ENCODE measurements at regions not wholly inside any gene's neighbourhood (a gene's known extent, or its start where the extent isn't known, plus 50 kb on each side); places are given as distances from the start of the nearest gene placed in this dataset.
A peak's percentile ranks its signal among the peaks of the same experiment; 100 is the strongest.

DNA sequence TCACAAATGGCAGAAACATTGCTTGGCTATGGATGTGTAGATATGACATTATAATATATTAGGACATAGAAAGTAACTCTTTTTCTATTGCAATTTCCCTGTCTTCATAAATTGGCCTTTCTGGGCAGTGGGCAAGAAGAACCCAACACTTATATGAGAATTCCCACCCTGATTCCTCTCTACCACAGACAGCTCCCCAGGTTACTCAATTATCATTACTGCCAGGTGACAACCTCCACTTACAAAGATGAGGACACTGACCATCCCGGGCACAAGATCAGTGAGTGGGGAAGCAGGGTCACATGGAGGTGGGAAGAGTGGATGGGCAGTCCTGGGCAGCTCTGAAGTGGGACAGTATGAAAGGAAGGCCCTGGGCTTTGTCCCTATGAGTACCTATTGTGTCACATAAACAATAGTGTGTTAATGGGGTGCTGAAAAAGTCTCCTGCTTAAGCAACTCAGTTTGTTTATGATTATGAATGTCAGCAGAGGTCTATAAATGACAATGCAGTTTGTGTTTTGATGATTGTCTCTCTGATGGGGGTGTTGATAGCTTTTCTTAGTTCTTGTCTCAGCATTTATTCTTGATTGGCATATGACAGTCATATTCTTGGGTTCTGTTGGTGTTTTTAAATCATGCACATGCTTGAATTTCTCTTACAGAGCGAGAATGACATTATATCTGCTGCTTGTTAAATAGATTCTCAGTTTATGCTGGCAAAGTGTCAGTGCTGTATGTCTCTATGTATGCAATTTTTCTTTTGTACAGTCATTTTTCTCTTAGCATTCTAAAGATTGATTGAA lies 99.9 kb downstream of the SLIT2 start:
- intact Hi-C loops (cut with DNase I) = no loop called here
- no peak for DNase-seq

DNA sequence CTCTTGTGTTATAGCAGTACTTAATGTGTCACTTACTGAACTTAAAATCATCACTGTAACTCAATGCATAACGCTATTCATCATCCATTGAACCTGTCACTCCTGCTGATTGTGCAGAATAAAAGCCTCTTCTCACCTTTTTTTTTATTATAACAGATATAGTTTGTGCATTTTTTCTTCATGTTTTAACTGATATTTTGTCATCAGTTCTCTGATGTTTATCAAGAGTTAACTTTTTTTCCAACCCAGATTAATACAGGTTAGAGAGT lies 100.4 kb downstream of the SLIT2 start:
- DNase-seq = no peak
- intact Hi-C loops (cut with DNase I) = no loop called here

DNA sequence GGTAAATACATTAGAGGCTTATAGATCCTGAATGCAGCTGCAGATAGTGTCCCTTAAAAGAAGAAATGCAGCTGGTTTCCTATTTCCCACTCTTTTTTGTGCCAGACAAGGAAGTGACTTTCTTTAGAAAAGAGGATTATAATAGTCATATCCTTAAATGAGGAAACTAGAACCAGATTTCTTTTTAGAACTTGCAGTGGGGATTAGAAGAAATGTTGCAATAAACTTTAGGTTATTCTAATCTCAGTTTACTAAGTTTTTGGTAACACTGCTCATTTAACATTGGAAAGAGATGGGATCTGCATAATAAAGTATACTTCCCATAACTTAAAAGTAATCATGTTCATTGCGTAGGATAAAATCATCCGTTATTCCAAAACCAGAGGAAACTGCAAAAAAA lies 101.9 kb downstream of the SLIT2 start:
- no peak for DNase-seq
- intact Hi-C loops (cut with DNase I) = no loop called here

DNA sequence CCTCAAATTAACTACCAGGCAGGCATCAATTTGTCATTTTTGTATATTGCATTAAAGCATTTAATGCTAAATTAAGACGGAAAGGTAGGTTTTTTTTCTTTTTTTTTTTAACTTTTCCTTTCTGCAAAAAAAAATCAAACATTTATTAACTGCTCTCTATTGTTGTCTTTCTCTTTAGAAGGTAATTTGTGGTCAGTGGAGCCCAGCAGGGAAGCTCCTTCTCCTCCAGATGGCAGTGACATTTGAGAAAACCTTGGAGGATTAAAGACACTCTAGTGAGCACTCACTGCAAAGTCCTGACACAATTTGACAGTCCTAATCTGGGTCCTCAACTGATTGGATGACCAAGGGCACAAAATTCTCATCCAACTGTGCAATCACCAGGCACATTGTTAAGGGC lies 102.4 kb downstream of the SLIT2 start:
- no peak for DNase-seq
- intact Hi-C loops (cut with DNase I) = no loop called here

DNA sequence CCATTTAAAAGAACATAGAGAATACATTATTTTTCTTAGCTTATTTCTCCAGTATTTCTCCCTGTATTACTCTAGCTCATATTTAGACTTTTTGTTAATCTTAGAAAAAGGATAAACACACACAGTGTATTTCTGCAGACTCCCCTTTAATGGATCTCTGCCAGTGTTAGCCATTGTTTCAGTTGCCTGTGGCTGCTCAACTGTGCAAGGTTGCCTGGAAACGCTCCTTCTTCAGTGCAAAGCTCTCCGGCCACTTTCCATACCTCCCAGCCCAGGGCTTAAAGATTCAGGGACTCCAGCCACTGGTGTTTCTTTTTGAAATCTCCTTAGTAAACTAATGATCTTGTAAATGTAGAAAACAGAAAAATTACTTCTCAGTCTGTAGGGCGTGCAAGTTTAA lies 104.9 kb downstream of the SLIT2 start:
- peak in 2 of 10 donors; percentile 7 to 47 for DNase-seq
- intact Hi-C loops (cut with DNase I) = no loop called here

DNA sequence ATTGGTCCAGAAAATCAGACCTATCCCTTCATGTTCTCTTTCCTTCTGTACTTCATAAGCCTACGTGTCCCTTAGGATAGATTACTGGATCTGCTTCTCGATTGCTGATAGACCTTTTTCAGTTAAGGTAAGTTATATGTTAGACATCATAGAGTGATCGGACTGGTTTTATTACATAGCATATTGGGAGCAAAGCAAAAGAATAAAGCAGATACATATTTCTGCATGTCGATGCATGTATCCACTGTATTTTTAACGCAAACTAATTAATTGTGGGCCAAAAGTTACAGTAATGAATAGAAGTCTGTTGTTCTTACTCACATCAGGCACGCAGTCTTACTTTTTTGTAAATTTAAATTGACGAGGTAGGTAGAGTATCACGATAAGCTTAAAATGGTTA lies 106.4 kb downstream of the SLIT2 start:
- no peak for DNase-seq
- intact Hi-C loops (cut with DNase I) = no loop called here

DNA sequence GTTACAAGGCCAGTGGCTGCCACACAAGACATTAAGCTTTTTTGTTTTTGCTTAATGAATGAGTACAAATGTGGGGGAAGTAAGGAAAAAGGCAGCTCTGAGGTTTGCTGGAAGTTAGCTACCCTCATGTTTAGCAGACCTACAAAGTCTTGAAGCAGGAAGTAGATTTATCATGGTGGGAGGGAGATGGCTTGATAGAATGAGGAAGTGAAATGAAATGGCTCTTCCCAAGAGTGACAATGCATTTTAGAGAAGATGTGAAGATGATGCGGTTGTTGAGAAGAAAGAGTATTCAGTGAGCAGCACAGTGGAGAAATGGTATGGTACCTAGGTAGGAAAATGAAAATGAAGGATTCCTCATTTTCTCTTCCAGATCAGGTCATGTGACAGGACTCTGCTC lies 108.0 kb downstream of the SLIT2 start:
- intact Hi-C loops (cut with DNase I) = no loop called here
- DNase-seq = no peak

DNA sequence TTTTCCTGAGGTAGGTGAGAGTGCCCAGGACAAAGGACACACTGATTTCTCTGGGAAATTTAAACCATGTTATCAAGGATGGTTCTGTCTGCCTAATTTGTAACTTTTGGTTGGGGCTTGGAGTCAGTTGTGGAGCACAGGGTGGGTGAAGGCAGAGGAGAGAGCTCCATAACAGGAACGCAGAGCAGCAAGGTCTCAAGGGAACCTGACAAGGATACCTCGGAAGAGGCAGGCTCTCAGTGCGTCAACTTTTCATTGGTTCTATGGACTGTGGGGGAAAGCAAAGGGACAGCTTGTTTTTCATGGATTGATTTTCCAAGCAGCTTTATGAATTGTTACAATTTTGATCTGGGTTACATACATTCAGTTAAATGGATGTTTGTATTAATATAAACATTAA lies 110.4 kb downstream of the SLIT2 start:
- DNase-seq = no peak
- intact Hi-C loops (cut with DNase I) = no loop called here

DNA sequence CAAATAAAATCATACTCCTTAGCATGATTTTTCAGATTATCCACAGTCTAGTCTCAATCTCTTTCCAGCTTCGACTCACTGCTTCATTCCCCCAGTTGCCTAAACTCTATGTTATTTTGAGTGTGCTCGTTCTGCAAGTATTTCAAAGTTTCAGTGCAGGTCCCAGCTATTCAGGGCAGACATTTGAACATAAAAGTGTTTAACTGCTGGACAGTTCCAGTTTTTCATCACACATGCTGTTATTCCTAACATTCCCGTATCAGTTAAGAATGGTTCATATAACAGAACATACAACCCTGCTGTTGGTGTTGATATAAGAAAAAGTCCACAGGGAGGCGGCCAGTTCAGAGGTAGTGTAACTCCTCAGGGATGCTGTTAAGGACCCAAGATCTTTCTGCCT lies 113.3 kb downstream of the SLIT2 start:
- intact Hi-C loops (cut with DNase I) = no loop called here
- no peak for DNase-seq

DNA sequence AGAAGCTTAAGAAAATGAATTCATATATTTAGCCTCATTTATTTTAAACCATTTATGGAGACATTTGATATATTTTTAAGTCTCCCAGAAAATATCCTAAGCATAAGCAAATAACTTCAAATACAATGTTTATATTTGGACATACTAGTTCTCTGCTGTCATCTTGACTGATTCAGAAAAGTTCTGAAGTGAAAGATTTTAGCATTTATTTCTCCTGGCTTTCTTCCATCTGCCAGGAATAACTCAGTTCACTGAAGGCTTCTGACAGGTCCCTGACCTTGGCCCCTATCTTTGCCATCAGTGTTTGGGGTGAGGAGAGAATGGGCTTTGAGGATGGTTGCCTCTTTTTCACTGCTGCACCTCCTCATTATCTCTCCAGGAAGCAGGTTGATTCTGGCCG lies 115.7 kb downstream of the SLIT2 start:
- no peak for DNase-seq
- intact Hi-C loops (cut with DNase I) = no loop called here

DNA sequence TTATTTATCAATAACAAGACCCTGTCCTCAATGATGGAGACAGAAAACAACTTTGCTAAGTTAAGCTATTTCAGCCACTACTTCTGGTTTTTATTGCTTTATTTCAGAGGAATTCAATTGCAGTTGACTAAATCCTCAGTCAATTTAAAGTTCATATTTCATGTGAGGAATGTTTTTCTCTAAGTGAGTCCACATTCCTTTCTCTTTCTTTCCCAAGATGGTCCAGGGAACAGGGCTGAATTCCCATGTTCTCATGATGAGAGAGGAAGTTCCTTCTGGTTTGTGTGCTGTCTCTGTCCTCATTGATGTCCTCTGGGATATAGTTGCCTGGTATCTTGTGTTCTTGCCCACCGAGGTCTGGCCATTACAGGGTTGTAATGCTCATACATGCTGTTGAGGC lies 117.2 kb downstream of the SLIT2 start:
- intact Hi-C loops (cut with DNase I) = no loop called here
- DNase-seq = no peak

DNA sequence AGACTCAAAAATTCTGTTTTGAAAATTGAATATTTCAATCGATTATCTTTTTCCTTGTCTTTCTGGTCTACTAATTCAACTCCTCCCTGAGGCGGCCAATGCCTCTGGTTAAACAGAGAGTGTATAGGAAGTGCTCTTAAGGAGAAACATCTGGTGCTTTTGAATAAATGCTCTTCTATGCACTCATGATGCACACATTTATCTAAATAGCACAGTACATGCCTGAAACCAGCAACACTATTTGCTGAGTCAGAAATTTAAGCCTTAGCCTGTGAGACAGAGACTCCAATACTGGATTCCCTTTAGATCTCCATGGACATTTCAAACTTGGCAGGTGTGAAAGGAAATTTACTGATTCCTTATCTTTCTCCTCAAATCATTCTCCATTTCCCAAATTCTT lies 118.6 kb downstream of the SLIT2 start:
- intact Hi-C loops (cut with DNase I) = no loop called here
- DNase-seq = no peak

DNA sequence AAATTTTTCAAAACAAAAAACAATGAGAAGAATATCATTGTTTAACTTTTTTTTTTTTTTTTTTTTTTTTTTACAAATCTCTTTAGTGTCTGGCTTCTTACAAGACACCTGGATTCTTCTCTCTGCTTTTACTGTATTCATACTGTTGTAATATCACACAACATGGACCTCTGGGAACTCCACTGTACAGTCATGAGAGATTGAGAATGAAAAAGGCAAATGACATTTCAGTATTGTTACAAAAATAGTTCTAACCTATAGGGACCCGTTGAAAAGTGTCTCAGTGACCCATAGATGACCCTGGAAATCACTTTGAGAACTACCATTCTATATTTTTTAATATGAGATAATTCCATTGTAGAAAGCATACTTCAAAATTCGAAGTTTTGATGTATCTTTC lies 124.4 kb downstream of the SLIT2 start:
- intact Hi-C loops (cut with DNase I) = no loop called here
- no peak for DNase-seq

DNA sequence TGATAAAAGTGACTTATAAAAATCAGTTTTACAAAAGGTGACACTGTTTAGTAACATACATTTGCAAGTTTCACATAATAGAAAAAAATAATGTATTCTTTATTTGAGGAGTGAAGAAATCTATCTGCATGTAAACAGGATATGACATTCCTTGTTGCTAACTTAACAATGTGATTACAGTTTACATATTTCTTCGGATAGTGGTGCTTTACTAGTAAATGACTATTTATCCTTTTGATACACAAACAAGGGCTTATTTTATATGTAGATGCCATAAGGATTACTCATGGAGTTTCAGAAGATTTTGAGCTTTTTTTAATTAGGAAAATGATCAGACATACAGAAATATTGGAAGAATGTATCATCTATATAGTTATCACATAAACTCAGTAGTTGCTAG lies 126.5 kb downstream of the SLIT2 start:
- intact Hi-C loops (cut with DNase I) = no loop called here
- no peak for DNase-seq

DNA sequence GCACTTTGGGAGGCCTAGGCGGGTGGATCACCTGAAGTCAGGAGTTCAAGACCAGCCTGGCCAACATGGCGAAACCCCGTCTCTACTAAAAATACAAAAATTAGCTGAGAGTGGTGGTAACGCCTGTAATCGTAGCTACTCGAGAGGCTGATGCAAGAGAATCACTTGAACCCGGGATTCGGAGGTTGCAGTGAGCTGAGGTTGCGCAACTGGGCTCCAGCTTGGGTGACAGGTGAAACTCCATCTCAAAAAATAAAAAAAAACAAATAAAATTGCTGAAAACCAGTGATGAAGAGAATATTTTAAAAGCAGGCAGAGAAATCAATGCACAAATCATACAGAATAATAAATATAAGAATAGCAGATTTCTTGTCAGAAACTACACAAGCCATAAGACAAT lies 129.3 kb downstream of the SLIT2 start:
- DNase-seq = no peak
- intact Hi-C loops (cut with DNase I) = no loop called here

DNA sequence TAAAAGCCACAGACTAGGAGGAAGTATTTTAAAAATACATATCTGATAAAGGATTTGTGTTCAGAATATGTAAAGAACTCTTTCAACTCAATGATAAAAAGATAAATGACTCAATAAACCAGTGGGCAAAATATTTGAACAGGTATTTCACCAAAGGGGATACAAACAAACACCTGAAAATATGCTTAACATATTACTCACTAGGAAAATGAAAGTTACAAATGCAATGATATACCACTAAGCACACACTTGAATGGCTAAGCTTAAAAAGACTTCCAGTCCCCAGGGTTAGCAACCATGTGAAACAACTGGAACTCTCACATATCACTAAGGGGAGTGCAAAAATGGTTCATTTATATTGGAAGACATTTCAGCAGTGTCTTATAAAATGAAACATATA lies 131.6 kb downstream of the SLIT2 start:
- DNase-seq = no peak
- intact Hi-C loops (cut with DNase I) = no loop called here

DNA sequence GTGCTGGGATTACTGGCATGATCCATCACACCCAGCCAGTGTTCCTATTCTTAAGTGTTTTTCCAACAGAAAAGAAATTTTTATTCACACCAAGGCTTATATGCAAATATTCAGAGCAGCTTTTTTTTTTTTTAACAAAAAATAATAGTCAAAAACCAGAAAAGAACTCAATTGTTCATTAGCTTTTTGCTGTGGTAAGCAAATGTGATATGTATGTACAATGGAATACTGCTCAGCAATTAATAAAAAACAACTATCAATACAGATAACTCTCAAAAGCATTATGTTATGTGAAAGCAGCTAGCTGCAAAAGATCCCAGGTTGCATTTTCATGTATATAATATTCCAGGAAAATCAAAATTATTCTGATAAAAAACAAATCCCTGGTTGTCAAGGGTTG lies 132.3 kb downstream of the SLIT2 start:
- intact Hi-C loops (cut with DNase I) = no loop called here
- DNase-seq = no peak

DNA sequence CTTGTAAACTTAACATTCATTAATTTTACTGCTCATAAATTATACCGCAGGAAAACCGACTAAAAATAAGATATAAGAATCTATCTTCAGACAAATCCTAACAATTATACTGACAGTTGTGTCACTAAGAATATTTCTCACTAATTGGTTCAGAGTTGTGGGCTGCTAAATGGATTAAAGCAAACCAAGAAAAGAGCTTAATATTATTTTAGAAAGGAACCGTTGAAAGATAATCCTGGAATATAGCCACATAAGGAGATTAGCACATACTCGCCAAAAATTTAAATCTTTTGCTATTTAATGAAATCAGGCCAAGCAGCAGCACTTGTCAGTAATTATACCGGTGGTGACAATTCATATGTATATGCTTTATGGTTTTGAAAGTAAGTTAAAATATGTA lies 132.8 kb downstream of the SLIT2 start:
- DNase-seq = no peak
- intact Hi-C loops (cut with DNase I) = no loop called here

DNA sequence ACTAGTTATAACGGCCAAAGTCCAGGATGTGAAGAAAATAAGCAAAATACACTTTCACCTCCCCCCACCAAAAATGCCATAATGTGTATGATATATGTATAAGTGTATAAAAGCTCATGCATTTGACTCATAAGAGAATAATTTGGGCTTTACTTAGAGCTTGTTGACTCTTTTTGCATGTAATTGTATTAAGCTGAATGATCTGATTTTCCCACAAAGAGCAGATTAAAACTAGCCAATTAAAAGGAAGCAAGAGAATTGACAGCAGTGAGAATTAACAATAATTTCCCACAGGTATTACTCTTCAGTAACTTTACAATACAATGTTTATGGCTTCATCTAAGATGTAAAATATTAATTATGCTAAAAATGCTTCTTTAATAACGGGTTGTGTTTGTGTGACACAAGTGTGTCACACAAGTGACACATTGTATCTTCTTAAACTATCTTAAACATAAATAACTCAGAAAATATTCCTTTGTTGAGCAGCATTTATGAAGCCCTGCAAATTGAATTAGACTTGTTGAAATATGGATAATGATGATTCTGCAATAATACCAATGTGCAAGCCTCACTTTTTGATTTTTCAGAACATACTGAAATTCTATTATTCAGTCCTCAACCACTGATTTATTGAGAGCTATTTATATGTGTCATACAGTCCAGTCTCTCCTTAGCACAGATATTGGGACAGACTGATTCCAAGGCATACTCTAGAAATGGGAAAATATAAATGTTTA lies 134.5 kb downstream of the SLIT2 start:
- intact Hi-C loops (cut with DNase I) = no loop called here
- no peak for DNase-seq

DNA sequence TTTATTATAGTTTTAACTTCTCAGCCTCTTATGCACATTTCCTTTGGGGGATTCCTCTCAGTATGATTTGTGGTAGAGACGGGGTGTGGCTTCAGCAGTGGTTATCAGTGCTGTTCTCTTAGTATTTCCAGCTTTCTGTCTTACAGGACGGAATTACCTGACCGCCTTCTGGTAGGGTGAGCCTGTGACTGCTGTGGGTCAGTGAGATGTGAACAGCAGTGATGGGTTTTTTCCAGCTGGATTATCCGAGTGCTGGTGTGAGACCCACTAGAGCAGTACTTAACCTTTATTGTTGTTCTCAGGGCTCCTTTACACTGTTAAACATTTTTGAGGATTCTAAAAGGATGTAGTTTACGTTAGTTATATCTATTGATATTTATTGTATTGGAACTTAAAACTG lies 135.2 kb downstream of the SLIT2 start:
- no peak for DNase-seq
- intact Hi-C loops (cut with DNase I) = no loop called here

DNA sequence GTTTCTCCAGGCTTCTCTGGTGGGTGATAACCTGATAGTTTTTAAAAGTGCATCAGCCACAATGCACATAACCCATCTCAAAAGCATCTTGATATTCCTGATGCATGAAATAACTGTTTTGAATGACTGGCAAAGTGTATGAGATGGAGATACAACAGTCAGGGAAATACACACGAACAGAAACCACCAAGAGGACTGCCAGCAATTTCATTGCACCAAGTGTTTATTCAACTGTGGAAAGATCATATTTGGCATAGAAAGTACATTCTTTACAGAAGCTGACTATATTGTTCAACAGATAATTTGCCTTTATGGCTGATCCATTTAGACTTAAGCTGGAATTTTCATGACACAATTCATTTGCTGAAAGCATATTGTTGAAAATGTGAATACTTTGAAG lies 139.5 kb downstream of the SLIT2 start:
- DNase-seq = no peak
- intact Hi-C loops (cut with DNase I) = no loop called here

DNA sequence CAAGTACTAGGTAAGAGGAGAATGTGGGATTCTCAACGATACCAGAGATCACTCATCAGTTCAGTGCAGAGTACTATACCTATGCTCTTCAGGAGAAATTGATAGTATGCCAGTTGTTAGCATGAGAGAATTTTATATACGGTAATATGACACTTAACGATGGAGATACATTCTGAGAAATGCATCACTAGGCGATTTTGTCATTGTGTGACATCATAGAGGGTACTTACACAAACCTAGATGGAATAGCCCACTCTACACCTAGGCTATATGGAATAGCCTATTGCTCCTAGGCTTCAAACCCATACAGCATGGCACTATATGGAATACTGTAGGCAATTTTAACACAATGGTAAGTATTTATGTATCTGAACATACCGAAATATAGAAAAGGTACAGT lies 140.2 kb downstream of the SLIT2 start:
- no peak for DNase-seq
- intact Hi-C loops (cut with DNase I) = no loop called here
